ENCODE measurements at regions not wholly inside any gene's neighbourhood (a gene's known extent, or its start where the extent isn't known, plus 50 kb on each side); places are given as distances from the start of the nearest gene placed in this dataset.
A peak's percentile ranks its signal among the peaks of the same experiment; 100 is the strongest.

GRCh38 chr5:121024416-121025311, 560.6 kb downstream of the PRR16 start:
- no peak for TF ChIP-seq MAX (IDR thresholded peaks at IDR 0.05)
- TF ChIP-seq CHD4 (IDR thresholded peaks at IDR 0.05; ENCODE audit: borderline replicate concordance), result no peak
- TF ChIP-seq NPAS2 (CRISPR knock-in tag; IDR thresholded peaks at IDR 0.05; ENCODE audit: borderline replicate concordance), result no peak
- TF ChIP-seq ZC3H11A (IDR thresholded peaks at IDR 0.05), result no peak
- no peak for TF ChIP-seq BCL3 (IDR thresholded peaks at IDR 0.05)
- TF ChIP-seq ESRRA (IDR thresholded peaks at IDR 0.05; ENCODE audit: borderline replicate concordance, low read length), result no peak
- TF ChIP-seq HDAC2 (IDR thresholded peaks at IDR 0.05), result no peak
- TF ChIP-seq HEYL (CRISPR knock-in tag; IDR thresholded peaks at IDR 0.05), result no peak
- TF ChIP-seq CBX2 (IDR thresholded peaks at IDR 0.05; ENCODE audit: borderline replicate concordance, low read depth), result no peak
- no peak for TF ChIP-seq SMC3 (IDR thresholded peaks at IDR 0.05)
- TF ChIP-seq POLR2A (IDR thresholded peaks at IDR 0.05; ENCODE audit: low read length), result no peak
- no peak for TF ChIP-seq FOXS1 (CRISPR knock-in tag; IDR thresholded peaks at IDR 0.05)
- TF ChIP-seq RFX5 (IDR thresholded peaks at IDR 0.05), result no peak
- no peak for TF ChIP-seq USF2 (IDR thresholded peaks at IDR 0.05)
- no peak for TF ChIP-seq CBX8 (IDR thresholded peaks at IDR 0.05)
- no peak for TF ChIP-seq NFE2L2 (conservative IDR thresholded peaks at IDR 0.05; ENCODE audit: low read length)
- TF ChIP-seq E2F6 (IDR thresholded peaks at IDR 0.05; ENCODE audit: borderline replicate concordance, low read depth), result no peak
- TF ChIP-seq KDM5A (IDR thresholded peaks at IDR 0.05), result no peak
- no peak for TF ChIP-seq REST (IDR thresholded peaks at IDR 0.05)
- POLR2A ChIA-PET, result no interaction called here
- DNase-seq (ENCODE audit: low read depth in 1 of 2, low spot score in 1 of 2) (no peak), ATAC-seq (no peak), FAIRE-seq (peak; percentile 23)
- CTCF ChIA-PET, result no interaction called here
- no peak overlapping the region for H3K4me2 ChIP-seq
- no peak overlapping the region for H3K4me3 ChIP-seq
- 40% methylated on average over 5 of the region's 5 CpGs for WGBS (ENCODE audit: missing lambda C conversion rate)
- H3K4me1 ChIP-seq, result no peaks in the 10 kb centered on the region
- H3K9me3 ChIP-seq, result no peaks in the 10 kb centered on the region
- no peak overlapping the region for H3K27ac ChIP-seq

GRCh38 chr5:121025671-121026070, 561.6 kb downstream of the PRR16 start:
- TF ChIP-seq POLR2AphosphoS2 (conservative IDR thresholded peaks at IDR 0.05; ENCODE audit: low read length), result no peak
- Histone ChIP-seq H3K27ac (no peak overlapping the region), H3K9me3 (no peaks in the 10 kb centered on the region), H3K4me3 (no peak overlapping the region), H3K4me2 (no peak overlapping the region), H3K4me1 (no peaks in the 10 kb centered on the region)
- CTCF ChIA-PET, result no interaction called here
- DNase-seq (ENCODE audit: low read depth in 1 of 2, low spot score in 1 of 2) (no peak), ATAC-seq (no peak), FAIRE-seq (no peak)
- POLR2A ChIA-PET, result no interaction called here
- WGBS (ENCODE audit: missing lambda C conversion rate), result 53% methylated on average over 2 of the region's 2 CpGs
